Ovary (tissue), 7 donors: ENCODE measurements at regions not wholly inside any gene's neighbourhood (a gene's known extent, or its start where the extent isn't known, plus 50 kb on each side); places are given as distances from the start of the nearest gene placed in this dataset.

ENCODE experiments used
- DNase-seq, 5 donors: peaks; one replicate each; pipeline ENCODE4 v3.0.0-alpha.2; 2019 to 2020
- H3K27ac ChIP-seq, 2 donors: fragments of 200-600 bp; one replicate each; pipeline versions ENCODE4 v1.5.1 to v1.8.0; 2019 to 2022
- H3K27me3 ChIP-seq: fragments of 200-600 bp; one replicate; pipeline ENCODE4 v1.8.0; 2022
- H3K36me3 ChIP-seq: fragments of 200-600 bp; sonication (generic); one replicate; pipeline ENCODE4 v1.5.1; 2019
- H3K4me1 ChIP-seq: one replicate; pipeline ENCODE4 v1.8.1; 2013; ENCODE audit warnings: mild to moderate bottlenecking, moderate library complexity; ENCODE audit not compliant: insufficient read depth
- H3K4me3 ChIP-seq: fragments of 200-600 bp; sonication (generic); one replicate; pipeline ENCODE4 v1.5.1; 2017
- H3K9me3 ChIP-seq, 2 donors: fragments of 200-600 bp in 1 of 2; sonication (generic) in 1 of 2; one replicate each; pipeline versions ENCODE4 v1.5.1 to v1.8.1; 2013 to 2019; ENCODE audit warnings: mild to moderate bottlenecking in 1 of 2, moderate library complexity in 1 of 2
- CTCF ChIP-seq, 3 donors: fragments of 450-650 bp in 2 of 3; fragments of 200-600 bp in 1 of 3; IDR thresholded peaks; one replicate each; pipeline versions ENCODE4 v1.5.1 to v1.8.0; 2016 to 2022; ENCODE audit warnings: antibody characterized with exemption in 3 of 3, mild to moderate bottlenecking in 1 of 3
- EP300 ChIP-seq: sonication (generic); formaldehyde crosslinking; IDR thresholded peaks from one replicate; pipeline ENCODE4 v1.6.1; 2017; ENCODE audit warnings: antibody characterized with exemption
- POLR2A ChIP-seq: fragments of 450-650 bp; IDR thresholded peaks from one replicate; pipeline ENCODE4 v1.6.1; 2017; ENCODE audit warnings: antibody characterized with exemption, mild to moderate bottlenecking, moderate library complexity
- WGBS, 3 donors: extraction: QIAGEN DNeasy Blood & Tissue Kit in 1 of 3; methylation state at CpG; one replicate each; pipeline versions ENCODE4 v1.1.5 to v1.1.7; 2013 to 2017; 5-methylcytosine and 5-hydroxymethylcytosine counted together
- intact Hi-C, 4 donors: fragments of 100-400 bp; cut with DNase I; formaldehyde crosslinking; loops; one replicate each; pipeline versions ENCODE4 v1.11.0 to v1.15.1; 2022 to 2023
- donor health status: DM: no; HTN: no; CAD: no; lungs with moderate emphysema.
- donor health status: DM: no; HTN: no; CAD: no.
- donor health status: Bipolar disorder and iron deficiency.
- donor health status: DM: no; HTN: no; CAD: no.
- donor health status: DM: yes; HTN: yes; CAD: no.

DNA sequence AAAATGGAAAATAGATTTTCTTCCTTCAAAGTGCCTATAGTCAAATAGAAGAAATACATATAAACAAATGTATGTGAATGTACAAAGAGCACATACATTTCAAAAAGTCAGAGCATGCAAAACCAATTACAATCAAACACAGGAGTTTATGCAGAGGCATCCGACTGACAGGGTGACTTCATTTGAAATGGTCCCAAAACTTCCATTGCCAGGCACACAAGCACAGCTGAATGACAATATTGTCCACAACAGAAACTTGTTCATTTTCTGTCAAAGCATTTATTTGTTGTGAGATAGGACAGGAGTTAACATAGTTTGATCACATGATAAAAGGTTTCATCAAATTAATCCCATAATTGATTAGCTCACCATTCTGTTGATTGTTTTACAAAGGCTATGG lies 96.4 kb upstream of the TTC29 start:
- WGBS, 3 donors, result 71 to 80% (median 79%) methylated on average over 1 of the region's 1 CpG
- no peak for DNase-seq
- H3K9me3 ChIP-seq, result no peaks in the 10 kb centered on the region
- TF ChIP-seq CTCF (IDR thresholded peaks at IDR 0.05) (no peak), EP300 (no peak), POLR2A (no peak)
- intact Hi-C loops, result no loop called here
- no peaks in the 10 kb centered on the region for H3K4me1 ChIP-seq
- no peak overlapping the region for H3K27ac ChIP-seq
- H3K4me3 ChIP-seq, result no peak overlapping the region
- H3K27me3 ChIP-seq, result no peaks in the 10 kb centered on the region
- no peaks in the 10 kb centered on the region for H3K36me3 ChIP-seq

- TF ChIP-seq CTCF (IDR thresholded peaks at IDR 0.05) (no peak), POLR2A (no peak), EP300 (no peak)
- no peak for DNase-seq
Observed at GRCh38 chr4:147044241-147044640, 98.6 kb upstream of the TTC29 start.

GRCh38 chr4:147049946-147050345 lies 104.3 kb upstream of the TTC29 start:
- no peaks in the 10 kb centered on the region for H3K27me3 ChIP-seq
- no peak overlapping the region for H3K27ac ChIP-seq
- WGBS, 3 donors, result 72 to 87% (median 83%) methylated on average over 5 of the region's 5 CpGs
- TF ChIP-seq POLR2A (no peak), CTCF (IDR thresholded peaks at IDR 0.05) (no peak), EP300 (no peak)
- H3K36me3 ChIP-seq, result no peaks in the 10 kb centered on the region
- H3K4me1 ChIP-seq, result no peaks in the 10 kb centered on the region
- intact Hi-C loops, result no loop called here
- H3K9me3 ChIP-seq, result no peaks in the 10 kb centered on the region
- DNase-seq, result no peak
- no peak overlapping the region for H3K4me3 ChIP-seq

More at GRCh38 chr4:147044241-147044640, 98.6 kb upstream of the TTC29 start:
- no peak overlapping the region for H3K27ac ChIP-seq
- no peaks in the 10 kb centered on the region for H3K27me3 ChIP-seq
- intact Hi-C loops, result no loop called here
- 45 to 62% (median 56%) methylated on average over 4 of the region's 4 CpGs for WGBS, 3 donors
- H3K36me3 ChIP-seq, result no peaks in the 10 kb centered on the region
- H3K9me3 ChIP-seq, result no peaks in the 10 kb centered on the region
- H3K4me3 ChIP-seq, result no peak overlapping the region
- no peaks in the 10 kb centered on the region for H3K4me1 ChIP-seq

- WGBS, 3 donors, result 22 to 31% (median 30%) methylated on average over 2 of the region's 2 CpGs
- DNase-seq, result no peak
- H3K27ac ChIP-seq, result no peak overlapping the region
- H3K36me3 ChIP-seq, result no peaks in the 10 kb centered on the region
- intact Hi-C loops, result no loop called here
- H3K27me3 ChIP-seq, result no peaks in the 10 kb centered on the region
- TF ChIP-seq EP300 (no peak), POLR2A (no peak), CTCF (IDR thresholded peaks at IDR 0.05) (no peak)
- H3K4me3 ChIP-seq, result no peak overlapping the region
- no peaks in the 10 kb centered on the region for H3K9me3 ChIP-seq
- H3K4me1 ChIP-seq, result no peaks in the 10 kb centered on the region
Observed at GRCh38 chr4:147050356-147050765, 104.7 kb upstream of the TTC29 start.

DNA sequence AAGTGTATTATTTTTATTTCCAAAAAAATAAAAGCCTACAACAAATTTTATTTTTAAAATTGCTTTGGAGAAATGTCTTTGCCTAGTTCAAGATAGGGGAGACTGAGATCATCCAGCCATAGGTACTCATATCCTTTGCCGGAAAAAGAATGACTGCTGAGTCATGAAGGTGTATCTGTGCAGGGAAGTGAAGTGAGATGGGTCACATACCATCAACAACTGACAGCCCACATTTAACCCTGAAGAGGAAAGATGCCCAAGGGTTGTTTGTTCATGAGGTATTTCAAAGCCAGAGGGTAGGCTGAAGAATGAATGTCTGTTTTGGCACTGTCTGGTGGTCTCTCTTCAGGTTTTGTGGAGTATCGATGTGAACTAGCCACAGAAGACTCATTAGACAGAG lies 106.7 kb upstream of the TTC29 start:
- WGBS, 3 donors, result 87 to 92% (median 87%) methylated on average over 2 of the region's 2 CpGs
- H3K9me3 ChIP-seq, result no peaks in the 10 kb centered on the region
- H3K4me1 ChIP-seq, result no peaks in the 10 kb centered on the region
- no peak overlapping the region for H3K4me3 ChIP-seq
- TF ChIP-seq POLR2A, result no peak
- TF ChIP-seq EP300, result no peak
- no peak for TF ChIP-seq CTCF (IDR thresholded peaks at IDR 0.05)
- no peak for DNase-seq
- H3K36me3 ChIP-seq, result no peaks in the 10 kb centered on the region
- intact Hi-C loops, result no loop called here
- H3K27ac ChIP-seq, result no peak overlapping the region
- no peaks in the 10 kb centered on the region for H3K27me3 ChIP-seq
